ENCODE measurements at regions not wholly inside any gene's neighbourhood (a gene's known extent, or its start where the extent isn't known, plus 50 kb on each side); places are given as distances from the start of the nearest gene placed in this dataset.

DNA sequence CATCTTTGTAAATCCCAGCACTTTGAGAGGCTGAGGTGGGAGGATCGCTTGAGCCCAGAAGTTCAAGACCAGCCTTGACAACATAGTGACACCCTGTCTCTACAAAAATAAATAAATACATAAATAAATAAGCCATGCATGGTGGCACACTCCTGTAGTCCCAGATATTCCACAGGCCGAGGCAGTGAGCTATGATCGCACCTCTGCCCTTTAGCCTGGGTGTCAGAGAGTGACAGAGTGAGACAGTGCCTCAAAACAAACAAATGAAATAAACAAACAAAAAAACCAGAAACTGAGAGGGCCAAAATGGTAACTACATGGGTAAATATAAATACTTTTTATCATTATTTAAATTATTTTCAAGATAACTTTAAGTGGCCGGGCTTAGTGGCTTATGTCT is 445.4 kb downstream of the ZIC1 start:
- TF ChIP-seq POLR2A (IDR thresholded peaks at IDR 0.05) = no peak
- TF ChIP-seq, protein P1, sequence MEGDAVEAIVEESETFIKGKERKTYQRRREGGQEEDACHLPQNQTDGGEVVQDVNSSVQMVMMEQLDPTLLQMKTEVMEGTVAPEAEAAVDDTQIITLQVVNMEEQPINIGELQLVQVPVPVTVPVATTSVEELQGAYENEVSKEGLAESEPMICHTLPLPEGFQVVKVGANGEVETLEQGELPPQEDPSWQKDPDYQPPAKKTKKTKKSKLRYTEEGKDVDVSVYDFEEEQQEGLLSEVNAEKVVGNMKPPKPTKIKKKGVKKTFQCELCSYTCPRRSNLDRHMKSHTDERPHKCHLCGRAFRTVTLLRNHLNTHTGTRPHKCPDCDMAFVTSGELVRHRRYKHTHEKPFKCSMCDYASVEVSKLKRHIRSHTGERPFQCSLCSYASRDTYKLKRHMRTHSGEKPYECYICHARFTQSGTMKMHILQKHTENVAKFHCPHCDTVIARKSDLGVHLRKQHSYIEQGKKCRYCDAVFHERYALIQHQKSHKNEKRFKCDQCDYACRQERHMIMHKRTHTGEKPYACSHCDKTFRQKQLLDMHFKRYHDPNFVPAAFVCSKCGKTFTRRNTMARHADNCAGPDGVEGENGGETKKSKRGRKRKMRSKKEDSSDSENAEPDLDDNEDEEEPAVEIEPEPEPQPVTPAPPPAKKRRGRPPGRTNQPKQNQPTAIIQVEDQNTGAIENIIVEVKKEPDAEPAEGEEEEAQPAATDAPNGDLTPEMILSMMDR (IDR thresholded peaks at IDR 0.05) = no peak
- no peak for TF ChIP-seq POLR2AphosphoS5 (IDR thresholded peaks at IDR 0.05)
- TF ChIP-seq EP300 (IDR thresholded peaks at IDR 0.05) = no peak
